Kidney (tissue), 13 donors: ENCODE measurements at regions not wholly inside any gene's neighbourhood (a gene's known extent, or its start where the extent isn't known, plus 50 kb on each side); places are given as distances from the start of the nearest gene placed in this dataset.

ENCODE experiments used
- DNase-seq, 5 donors: peaks; one replicate each; pipeline ENCODE4 v3.0.0-alpha.2; 2013 to 2020
- FAIRE-seq: peaks from 2 replicates; lab custom pipeline; 2012; peaks lifted over from hg19 to GRCh38; lab: Jason Lieb, UNC
- H3K27ac ChIP-seq, 2 donors: one replicate each; pipeline ENCODE4 v1.7.0; 2013; ENCODE audit warnings: low read depth in 2 of 2, low read length in 2 of 2, inconsistent platforms in 1 of 2
- H3K27me3 ChIP-seq: one replicate; pipeline ENCODE4 v1.7.1; 2013; ENCODE audit warnings: low read length, inconsistent platforms; ENCODE audit not compliant: control insufficient read depth, insufficient read depth
- H3K36me3 ChIP-seq, 3 donors: one replicate each; pipeline versions ENCODE4 v1.7.0 to v1.7.1; 2013; ENCODE audit warnings: low read length in 3 of 3, control low read depth in 1 of 3, inconsistent platforms in 1 of 3; ENCODE audit not compliant: insufficient read depth in 3 of 3, control insufficient read depth in 2 of 3
- H3K4me1 ChIP-seq, 3 donors: one replicate each; pipeline versions ENCODE4 v1.7.0 to v1.7.1; 2013; ENCODE audit warnings: low read length in 3 of 3, inconsistent platforms in 1 of 3, low read depth in 1 of 3; ENCODE audit not compliant: control insufficient read depth in 2 of 3, insufficient read depth in 2 of 3
- H3K4me3 ChIP-seq, 3 donors: one replicate each; pipeline versions ENCODE4 v1.7.0 to v1.8.1; 2013; ENCODE audit warnings: low read length in 3 of 3, control low read depth in 1 of 3, inconsistent platforms in 1 of 3
- H3K9ac ChIP-seq, 3 donors: one replicate each; pipeline versions ENCODE4 v1.7.0 to v1.7.1; 2013; ENCODE audit warnings: low read length in 3 of 3, control low read depth in 1 of 3, inconsistent platforms in 1 of 3
- H3K9me3 ChIP-seq, 3 donors: one replicate each; pipeline versions ENCODE4 v1.7.0 to v1.7.1; 2013; ENCODE audit warnings: low read length in 3 of 3, control low read depth in 1 of 3, inconsistent platforms in 1 of 3; ENCODE audit not compliant: control insufficient read depth in 2 of 3, insufficient read depth in 1 of 3
- CTCF ChIP-seq: IDR thresholded peaks from 3 replicates; pipeline ENCODE4 v1.5.1; 2012; ENCODE audit warnings: mild to moderate bottlenecking, moderate library complexity, borderline replicate concordance; ENCODE audit not compliant: insufficient read depth; ENCODE audit errors: extremely low read depth
- intact Hi-C: fragments of 100-400 bp; cut with DNase I; formaldehyde crosslinking; loops from one replicate; pipeline ENCODE4 v1.11.1; 2022
- donor health status: control.
- donor health status: control.
- donor health status: control.
- donor health status: control.
- donor health status: control.
- donor health status: DM: yes; HTN: yes; CAD: no.
- donor health status: Normal renal cell carcinoma (clear cell type).

GRCh38 chr2:20551945-20552328, 99.0 kb downstream of the HS1BP3 start:
- no peak overlapping the region for H3K9ac ChIP-seq
- TF ChIP-seq CTCF, result no peak
- no peaks in the 10 kb centered on the region for H3K36me3 ChIP-seq
- no peaks in the 10 kb centered on the region for H3K27me3 ChIP-seq
- no peak overlapping the region for H3K27ac ChIP-seq
- intact Hi-C loops, result no loop called here
- no peaks in the 10 kb centered on the region for H3K9me3 ChIP-seq
- H3K4me3 ChIP-seq, result no peak overlapping the region
- H3K4me1 ChIP-seq, result peaks cover 0 to 5% (median 0%) of the 10 kb centered on the region in 3 donors
- DNase-seq, result no peak
- FAIRE-seq, result no peak

- no peaks in the 10 kb centered on the region for H3K27me3 ChIP-seq
- DNase-seq (no peak), FAIRE-seq (no peak)
- H3K4me1 ChIP-seq, result peaks cover 0 to 5% (median 0%) of the 10 kb centered on the region in 3 donors
- no peak overlapping the region for H3K27ac ChIP-seq
- no peak overlapping the region for H3K9ac ChIP-seq
- no peak overlapping the region for H3K4me3 ChIP-seq
- no peaks in the 10 kb centered on the region for H3K36me3 ChIP-seq
- intact Hi-C loops, result no loop called here
- no peak for TF ChIP-seq CTCF
- no peaks in the 10 kb centered on the region for H3K9me3 ChIP-seq
Observed at GRCh38 chr2:20552847-20553246, 98.1 kb downstream of the HS1BP3 start.

- intact Hi-C loops, result no loop called here
- Histone ChIP-seq H3K27ac (no peak overlapping the region), H3K4me3 (no peak overlapping the region), H3K4me1 (peaks cover 0 to 5% (median 0%) of the 10 kb centered on the region in 3 donors), H3K36me3 (no peaks in the 10 kb centered on the region), H3K27me3 (no peaks in the 10 kb centered on the region), H3K9me3 (no peaks in the 10 kb centered on the region), H3K9ac (no peak overlapping the region)
- FAIRE-seq, result no peak
- DNase-seq, result no peak
- no peak for TF ChIP-seq CTCF
Observed at GRCh38 chr2:20553580-20553979, 97.3 kb downstream of the HS1BP3 start.

- Histone ChIP-seq H3K27me3 (no peaks in the 10 kb centered on the region), H3K9ac (no peak overlapping the region), H3K36me3 (no peaks in the 10 kb centered on the region), H3K9me3 (no peaks in the 10 kb centered on the region), H3K4me1 (peaks cover 0 to 5% (median 0%) of the 10 kb centered on the region in 3 donors), H3K27ac (no peak overlapping the region), H3K4me3 (no peak overlapping the region)
- intact Hi-C loops, result no loop called here
- no peak for FAIRE-seq
- TF ChIP-seq CTCF, result no peak
- DNase-seq, result no peak
Observed at GRCh38 chr2:20555954-20556353, 94.9 kb downstream of the HS1BP3 start.
